Adipocyte (in vitro differentiated cells): ENCODE measurements at regions not wholly inside any gene's neighbourhood (a gene's known extent, or its start where the extent isn't known, plus 50 kb on each side); places are given as distances from the start of the nearest gene placed in this dataset.
"Not testable (repeated sequence)": the region's sequence is repeated elsewhere in the genome, so short reads cannot be mapped to it uniquely, and the experiment has no call there.

Source experiments
- DNase-seq: peaks from one replicate; pipeline ENCODE4 v3.0.0-alpha.2; 2015; ENCODE audit warnings: low read depth
- H3K27me3 ChIP-seq: replicated peaks from 2 replicates; pipeline ENCODE4 v1.7.0; 2013; ENCODE audit warnings: mild to moderate bottlenecking, low read length, moderate library complexity; ENCODE audit not compliant: control insufficient read depth, insufficient read depth
- H3K36me3 ChIP-seq: 2 replicates; pipeline ENCODE4 v1.7.0; 2013; ENCODE audit warnings: low read length, mild to moderate bottlenecking, moderate library complexity; ENCODE audit not compliant: control insufficient read depth, insufficient read depth, severe bottlenecking
- H3K4me1 ChIP-seq: 2 replicates; pipeline ENCODE4 v1.7.0; 2013; ENCODE audit warnings: mild to moderate bottlenecking, low read length, moderate library complexity; ENCODE audit not compliant: control insufficient read depth, insufficient read depth
- H3K4me3 ChIP-seq: 2 replicates; pipeline ENCODE4 v1.7.0; 2013; ENCODE audit warnings: mild to moderate bottlenecking, low read length, moderate library complexity
- H3K9ac ChIP-seq: 2 replicates; pipeline ENCODE4 v1.7.0; 2013; ENCODE audit warnings: mild to moderate bottlenecking, low read length, moderate library complexity
- H3K9me3 ChIP-seq: 2 replicates; pipeline ENCODE4 v1.7.0; 2013; ENCODE audit warnings: mild to moderate bottlenecking, low read length, moderate library complexity; ENCODE audit not compliant: control insufficient read depth

DNA sequence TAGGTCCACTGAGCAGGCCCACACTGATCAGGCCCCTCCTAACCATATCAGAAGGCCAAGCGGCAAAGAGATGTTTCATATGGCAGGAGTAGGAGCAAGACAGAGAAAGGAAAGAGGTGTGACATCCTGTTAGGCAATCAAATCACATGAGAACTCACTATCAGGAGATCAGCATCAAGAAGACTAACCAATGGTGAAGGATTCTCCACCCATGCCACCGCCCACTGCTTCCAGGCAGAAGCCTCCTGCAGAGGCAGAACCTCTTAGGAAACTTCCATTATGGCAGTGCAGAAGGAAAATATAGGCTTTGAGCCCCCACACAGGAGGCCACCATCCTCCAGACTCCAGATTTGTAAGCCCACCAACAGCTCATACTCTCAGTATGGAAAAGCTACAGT, 229.0 kb downstream of the CWH43 start:
- H3K4me3 ChIP-seq, H3K9ac ChIP-seq, H3K9me3 ChIP-seq, H3K27me3 ChIP-seq, DNase-seq, H3K4me1 ChIP-seq, H3K36me3 ChIP-seq: not testable (repeated sequence)

DNA sequence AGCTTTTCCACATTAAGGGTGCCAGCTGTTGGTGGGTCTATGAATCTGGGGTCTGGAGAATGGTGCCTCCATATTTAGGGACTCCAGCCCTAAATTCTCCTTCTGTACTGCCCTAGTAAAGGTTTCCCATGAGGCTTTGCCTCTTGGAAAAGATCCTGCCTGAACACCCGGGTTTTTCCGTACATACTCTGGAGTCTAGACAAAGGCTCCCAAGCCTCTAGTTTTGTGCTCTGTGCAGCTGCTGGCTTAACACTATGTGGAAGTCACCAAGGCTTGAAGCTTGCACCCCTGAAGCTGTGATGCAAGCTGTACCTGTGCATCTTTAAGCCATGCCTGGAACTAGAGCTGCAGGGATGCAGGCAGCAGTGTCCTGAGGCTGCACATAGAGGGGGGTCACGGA, 230.5 kb downstream of the CWH43 start:
- H3K27me3 ChIP-seq, H3K4me1 ChIP-seq, H3K4me3 ChIP-seq, H3K9me3 ChIP-seq, H3K36me3 ChIP-seq, H3K9ac ChIP-seq, DNase-seq: not testable (repeated sequence)

DNA sequence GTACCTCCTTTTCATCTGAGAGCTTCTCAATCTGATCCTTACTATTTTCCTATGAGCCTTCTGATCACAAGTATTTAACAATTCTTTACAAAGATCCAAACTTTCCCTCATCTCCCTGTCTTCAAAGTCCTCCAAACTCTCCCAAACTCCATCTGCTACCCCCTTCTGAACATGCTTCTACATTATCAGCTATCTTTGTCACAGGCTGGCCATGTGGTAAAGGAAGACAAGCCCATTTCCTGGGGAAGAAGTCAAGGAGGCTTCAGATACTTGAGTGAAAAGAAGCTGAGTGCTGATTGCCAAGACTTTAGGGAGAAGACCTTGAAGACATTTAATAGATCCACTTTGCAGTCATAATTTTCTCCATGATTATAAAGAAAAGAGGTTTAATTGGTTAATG, 231.4 kb downstream of the CWH43 start:
- no peak overlapping the region for H3K9ac ChIP-seq
- DNase-seq: no peak
- H3K9me3 ChIP-seq: no peaks in the 10 kb centered on the region
- no peaks in the 10 kb centered on the region for H3K4me1 ChIP-seq
- no peak overlapping the region for H3K4me3 ChIP-seq
- no peaks in the 10 kb centered on the region for H3K27me3 ChIP-seq
- H3K36me3 ChIP-seq: no peaks in the 10 kb centered on the region

DNA sequence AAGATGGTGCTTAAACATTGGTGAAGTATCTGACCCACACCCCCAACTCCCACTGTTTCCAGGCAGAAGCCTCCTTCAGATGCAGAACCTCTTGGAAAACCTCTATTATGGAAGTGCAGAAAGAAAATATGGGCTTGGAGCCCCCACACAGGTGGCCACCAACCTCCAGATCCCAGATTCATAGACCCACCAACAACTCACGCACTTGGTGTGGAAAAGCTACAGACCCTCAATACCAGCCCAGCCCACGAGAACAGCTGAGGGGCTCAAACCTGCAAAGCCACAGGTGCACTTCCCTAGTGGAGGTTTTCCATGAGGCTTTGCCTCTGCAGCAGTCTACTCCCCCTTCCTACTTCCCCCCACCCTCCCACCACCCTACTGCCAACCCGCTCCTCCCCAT, 232.0 kb downstream of the CWH43 start:
- not testable (repeated sequence) for H3K36me3 ChIP-seq, H3K4me3 ChIP-seq, H3K9ac ChIP-seq, H3K9me3 ChIP-seq, H3K27me3 ChIP-seq, DNase-seq, H3K4me1 ChIP-seq

DNA sequence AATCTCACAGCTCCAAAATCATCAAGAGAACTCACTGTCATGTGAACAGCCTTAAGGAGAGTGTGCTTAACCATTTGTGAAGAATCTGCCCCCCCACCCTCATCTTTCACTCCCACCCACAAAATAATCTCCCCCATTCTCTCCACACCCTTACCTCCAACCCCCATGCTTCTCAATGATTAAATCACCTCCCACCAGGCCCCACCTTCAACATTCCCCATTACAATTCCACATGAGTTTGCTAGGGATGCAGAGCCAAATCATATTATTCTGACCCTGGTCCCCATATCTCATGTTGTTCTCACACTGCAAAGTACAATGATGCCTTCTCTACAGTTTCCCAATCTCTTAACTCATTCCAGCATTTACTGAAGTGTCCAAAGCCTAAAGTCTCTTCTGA, 232.9 kb downstream of the CWH43 start:
- DNase-seq, H3K4me1 ChIP-seq, H3K9ac ChIP-seq, H3K4me3 ChIP-seq, H3K27me3 ChIP-seq, H3K36me3 ChIP-seq, H3K9me3 ChIP-seq: not testable (repeated sequence)

DNA sequence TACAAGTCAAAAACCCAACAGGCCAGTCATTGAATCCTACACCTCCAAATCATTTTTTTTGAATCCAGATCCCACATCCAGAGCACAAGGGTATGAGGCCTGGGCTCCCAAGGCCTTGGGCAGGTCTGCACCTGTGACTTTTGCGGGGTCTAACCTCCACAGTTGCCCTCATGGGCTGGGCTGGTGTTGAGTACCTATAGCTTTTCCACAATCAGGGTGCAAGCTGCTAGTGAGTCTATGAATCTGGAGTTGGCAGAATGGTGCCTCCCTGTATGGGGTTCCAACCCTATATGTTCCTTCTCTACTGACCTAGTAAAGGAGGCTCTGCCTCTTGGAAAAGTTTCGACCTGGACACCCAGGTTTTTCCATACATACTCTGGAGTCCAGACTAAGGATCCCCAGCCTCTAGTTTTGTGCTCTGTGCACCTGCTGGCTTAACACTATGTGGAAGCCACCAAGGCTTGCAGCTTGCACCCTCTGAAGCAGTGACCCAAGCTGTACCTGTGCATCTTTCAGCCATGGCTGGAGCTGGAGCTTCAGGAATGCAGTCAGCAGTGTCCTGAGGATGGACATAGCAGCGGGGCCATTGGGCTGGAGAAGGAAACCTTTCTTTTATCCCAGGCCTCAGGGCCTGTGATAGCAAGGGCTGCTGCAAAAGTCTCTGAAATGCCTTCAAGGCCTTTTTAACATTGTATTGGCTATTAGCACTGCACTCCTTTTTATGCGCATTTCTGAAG, 233.6 kb downstream of the CWH43 start:
- not testable (repeated sequence) for H3K27me3 ChIP-seq, H3K36me3 ChIP-seq, H3K9ac ChIP-seq, H3K9me3 ChIP-seq, DNase-seq, H3K4me1 ChIP-seq, H3K4me3 ChIP-seq

DNA sequence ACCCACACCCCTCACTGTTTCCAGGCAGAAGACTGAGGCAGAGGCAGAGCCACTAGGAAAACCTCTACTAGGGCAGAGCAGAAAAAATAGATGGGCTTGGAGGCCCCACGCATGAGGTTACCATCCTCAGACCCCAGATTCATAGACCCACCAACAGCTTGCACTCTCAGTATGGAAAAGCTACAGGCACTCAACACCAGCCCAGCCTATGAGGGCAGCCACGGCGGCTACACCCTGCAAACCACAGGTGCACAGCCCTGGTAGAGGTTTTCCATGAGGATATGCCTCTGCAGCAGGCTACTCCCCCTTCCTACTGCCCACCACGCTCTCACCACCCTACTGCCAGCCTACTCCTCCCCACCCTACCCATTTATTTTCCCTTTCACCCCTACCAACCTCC, 235.1 kb downstream of the CWH43 start:
- DNase-seq: no peak
- no peak overlapping the region for H3K4me3 ChIP-seq
- H3K36me3 ChIP-seq: no peaks in the 10 kb centered on the region

DNA sequence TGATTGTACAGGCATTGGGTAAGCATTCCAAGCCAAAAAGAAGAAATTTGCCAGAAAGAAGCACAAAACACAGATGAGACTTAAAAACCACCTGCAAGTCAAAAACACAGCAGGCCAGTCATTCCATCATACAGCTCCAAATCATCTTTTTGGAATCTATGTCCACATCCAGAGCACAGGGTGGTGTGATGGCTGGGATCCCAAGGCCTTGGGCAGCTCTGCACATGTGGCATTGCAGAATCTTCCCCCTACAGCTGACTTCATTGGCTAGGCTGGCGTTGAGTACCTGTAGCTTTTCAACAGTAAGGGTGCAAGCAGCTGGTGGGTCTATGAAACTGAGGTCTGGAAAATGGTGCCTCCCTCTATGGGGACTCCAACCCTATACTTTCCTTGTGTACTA, 236.7 kb downstream of the CWH43 start:
- H3K4me3 ChIP-seq, DNase-seq, H3K9me3 ChIP-seq, H3K36me3 ChIP-seq, H3K4me1 ChIP-seq, H3K27me3 ChIP-seq, H3K9ac ChIP-seq: not testable (repeated sequence)

More for the DNA sequence above, 235.1 kb downstream of the CWH43 start:
- Histone ChIP-seq H3K4me1 (no peaks in the 10 kb centered on the region), H3K9me3 (no peaks in the 10 kb centered on the region), H3K9ac (no peak overlapping the region), H3K27me3 (no peaks in the 10 kb centered on the region)

DNA sequence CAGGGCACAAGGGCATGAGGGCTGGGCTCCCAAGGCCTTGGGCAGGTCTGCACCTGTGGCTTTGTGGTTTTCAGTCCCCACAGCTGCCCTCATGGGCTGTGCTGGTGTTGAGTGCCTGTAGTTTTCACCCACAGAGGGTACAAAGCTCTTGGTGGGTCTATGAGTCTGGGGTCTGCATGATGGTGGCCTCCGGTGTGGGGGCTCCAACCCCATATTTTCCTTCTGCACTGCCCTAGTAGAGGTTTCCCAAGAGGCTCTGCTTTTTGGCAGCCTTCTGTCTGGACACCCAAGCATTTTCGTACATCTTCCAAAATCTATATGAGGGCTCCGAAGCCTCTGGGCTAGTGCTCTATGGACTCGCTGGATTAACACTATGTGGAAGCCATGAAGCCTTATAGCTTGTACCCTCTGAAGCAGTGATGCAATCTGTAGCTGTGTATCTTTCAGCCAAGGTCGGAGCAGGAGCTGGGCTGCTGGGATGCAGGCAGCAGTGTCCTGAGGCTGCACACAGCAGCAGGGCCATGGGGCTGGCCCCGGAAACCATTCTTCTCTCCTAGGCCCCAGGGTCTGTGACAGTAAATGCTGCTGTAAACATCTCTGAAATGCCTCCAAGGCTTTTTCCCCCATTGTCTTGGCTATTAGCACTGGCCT, 240.3 kb downstream of the CWH43 start:
- not testable (repeated sequence) for H3K36me3 ChIP-seq, H3K4me3 ChIP-seq, DNase-seq, H3K9me3 ChIP-seq, H3K4me1 ChIP-seq, H3K9ac ChIP-seq, H3K27me3 ChIP-seq

DNA sequence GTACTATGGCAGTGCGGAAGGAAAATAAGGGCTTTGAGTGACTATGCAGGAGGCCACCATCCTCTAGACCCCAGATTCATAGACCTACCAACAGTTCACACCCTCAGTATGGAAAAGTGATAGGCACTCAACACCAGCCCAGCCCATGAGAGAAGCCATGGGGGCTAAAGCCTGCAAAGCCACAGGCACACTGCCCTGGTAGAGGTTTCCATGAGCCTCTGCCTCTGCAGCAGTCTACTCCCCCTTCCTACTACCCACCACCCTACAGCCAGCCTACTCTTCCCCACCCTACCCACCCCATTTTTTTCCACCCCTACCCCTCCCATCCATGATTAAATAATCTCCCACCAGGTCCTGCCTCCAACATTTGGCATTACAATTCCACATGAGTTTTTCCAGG, 241.9 kb downstream of the CWH43 start:
- not testable (repeated sequence) for H3K27me3 ChIP-seq, H3K9ac ChIP-seq, H3K36me3 ChIP-seq, H3K4me1 ChIP-seq, H3K9me3 ChIP-seq, DNase-seq, H3K4me3 ChIP-seq

DNA sequence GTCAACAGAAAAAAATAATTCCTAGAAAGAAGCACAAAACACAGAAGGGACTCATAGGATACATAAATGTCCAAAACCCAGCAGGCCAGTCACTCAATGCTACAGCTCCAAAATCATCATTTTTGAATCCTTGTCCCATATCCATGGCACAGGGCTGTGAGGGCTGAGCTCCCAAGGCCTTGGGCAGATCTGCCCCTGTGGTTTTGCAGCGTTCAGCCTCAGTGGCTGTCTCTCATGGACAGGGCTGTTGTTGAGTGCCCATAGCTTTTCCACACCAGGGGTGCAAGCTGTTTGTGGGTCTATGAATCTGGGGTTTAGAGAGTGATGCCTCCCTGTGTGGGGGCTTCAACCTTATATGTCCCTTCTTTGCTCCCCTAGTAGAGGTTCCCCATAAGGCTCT, 243.2 kb downstream of the CWH43 start:
- not testable (repeated sequence) for H3K9ac ChIP-seq, H3K4me3 ChIP-seq, H3K36me3 ChIP-seq, H3K27me3 ChIP-seq, DNase-seq, H3K4me1 ChIP-seq, H3K9me3 ChIP-seq

DNA sequence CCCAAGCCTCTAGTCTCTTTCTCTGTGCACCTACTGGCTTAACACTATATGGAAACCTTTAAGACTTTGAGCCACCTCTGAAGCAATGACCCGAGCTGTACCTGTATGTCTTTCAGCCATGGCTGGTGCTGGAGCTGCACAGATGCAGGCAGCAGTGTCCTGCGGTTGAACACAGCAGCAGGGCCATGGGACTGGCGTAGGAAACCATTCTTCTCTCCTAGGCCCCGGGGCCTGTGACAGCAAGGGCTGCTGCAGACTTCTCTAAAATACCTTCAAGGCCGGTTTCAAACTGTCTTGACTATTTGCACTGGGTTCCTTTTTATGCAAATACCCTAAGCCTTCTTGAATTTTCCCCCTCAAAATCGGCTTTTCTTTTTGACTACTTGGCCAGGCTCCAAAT, 243.6 kb downstream of the CWH43 start:
- not testable (repeated sequence) for DNase-seq, H3K36me3 ChIP-seq, H3K4me3 ChIP-seq, H3K9me3 ChIP-seq, H3K27me3 ChIP-seq, H3K4me1 ChIP-seq, H3K9ac ChIP-seq
